ENCODE measurements at regions not wholly inside any gene's neighbourhood (a gene's known extent, or its start where the extent isn't known, plus 50 kb on each side); places are given as distances from the start of the nearest gene placed in this dataset.
"Not testable (repeated sequence)": the region's sequence is repeated elsewhere in the genome, so short reads cannot be mapped to it uniquely, and the experiment has no call there.

DNA sequence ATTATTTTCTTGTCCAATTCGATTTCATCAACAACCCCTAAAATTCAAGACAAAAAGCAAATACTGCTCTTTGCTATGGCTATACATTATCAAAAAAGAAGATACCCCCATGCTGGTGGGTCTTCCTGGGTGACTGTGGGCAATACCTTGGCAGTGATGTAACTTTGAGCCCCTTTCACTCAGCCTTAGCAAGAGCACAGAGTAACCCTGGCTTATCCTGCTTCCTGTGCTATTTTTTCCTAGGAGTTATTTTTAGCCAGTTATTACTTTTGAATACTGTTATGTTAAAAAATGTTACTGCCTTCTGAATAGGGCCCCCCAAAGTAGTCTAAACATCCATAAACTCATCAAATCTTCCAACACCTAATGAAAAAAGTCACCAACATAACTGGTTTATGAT, 145.6 kb upstream of the TSLP start:
- DNase-seq, result no peak

DNA sequence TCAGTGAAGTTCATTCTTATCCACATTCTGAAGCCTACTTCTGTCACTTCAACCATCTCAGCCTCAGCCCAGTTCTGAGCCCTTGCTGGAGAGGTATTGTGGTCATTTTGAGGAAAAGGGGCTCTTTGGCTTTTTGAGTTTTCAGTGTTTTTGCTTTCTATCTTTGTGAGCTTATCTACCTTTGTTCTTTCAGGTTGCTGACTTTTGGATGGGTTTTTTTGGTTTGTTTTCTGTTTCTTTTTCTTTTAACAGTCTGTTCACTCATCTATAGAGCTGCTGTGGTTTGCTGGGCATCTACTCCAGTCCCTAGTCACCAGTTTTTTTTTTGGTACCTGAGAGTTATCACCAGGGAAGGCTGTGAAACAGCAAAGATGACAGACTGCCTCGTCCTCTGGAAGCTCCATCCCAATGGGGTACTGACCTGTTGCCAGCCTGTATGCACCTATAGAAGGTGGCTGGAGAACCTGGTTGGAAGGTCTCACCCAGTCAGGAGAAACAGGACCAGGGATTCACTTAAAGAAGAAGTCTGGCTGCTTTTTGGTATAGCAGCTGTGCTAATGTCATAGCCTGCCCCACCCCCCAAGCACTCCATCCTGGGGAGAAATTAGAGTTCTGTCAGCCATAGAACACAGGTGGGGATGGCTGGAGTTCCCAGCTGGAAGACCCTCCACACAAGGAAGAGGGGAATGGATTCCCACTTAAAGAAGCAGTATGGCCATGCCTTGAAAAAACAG, 138.6 kb upstream of the TSLP start:
- no peak for DNase-seq

DNA sequence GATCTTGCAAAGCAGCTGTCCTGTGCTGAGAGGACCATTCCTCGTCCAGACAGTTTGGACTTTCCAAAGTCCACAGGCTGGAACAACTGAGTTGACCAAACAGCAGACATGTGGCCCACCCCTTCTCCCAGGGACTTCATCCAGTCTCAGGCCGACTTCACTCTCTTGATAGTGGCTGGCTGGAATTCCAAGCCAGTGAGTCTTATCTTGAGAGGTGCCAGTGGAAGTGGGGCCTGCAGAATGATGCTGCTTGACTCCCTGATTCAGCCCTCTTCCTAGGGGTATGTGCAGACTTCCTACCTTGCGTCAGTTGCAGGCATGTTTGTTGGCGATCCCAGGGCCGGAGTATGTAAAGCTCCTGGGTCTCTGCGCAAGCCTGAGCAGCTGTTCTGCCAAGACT, 131.4 kb upstream of the TSLP start:
- DNase-seq, result no peak

DNA sequence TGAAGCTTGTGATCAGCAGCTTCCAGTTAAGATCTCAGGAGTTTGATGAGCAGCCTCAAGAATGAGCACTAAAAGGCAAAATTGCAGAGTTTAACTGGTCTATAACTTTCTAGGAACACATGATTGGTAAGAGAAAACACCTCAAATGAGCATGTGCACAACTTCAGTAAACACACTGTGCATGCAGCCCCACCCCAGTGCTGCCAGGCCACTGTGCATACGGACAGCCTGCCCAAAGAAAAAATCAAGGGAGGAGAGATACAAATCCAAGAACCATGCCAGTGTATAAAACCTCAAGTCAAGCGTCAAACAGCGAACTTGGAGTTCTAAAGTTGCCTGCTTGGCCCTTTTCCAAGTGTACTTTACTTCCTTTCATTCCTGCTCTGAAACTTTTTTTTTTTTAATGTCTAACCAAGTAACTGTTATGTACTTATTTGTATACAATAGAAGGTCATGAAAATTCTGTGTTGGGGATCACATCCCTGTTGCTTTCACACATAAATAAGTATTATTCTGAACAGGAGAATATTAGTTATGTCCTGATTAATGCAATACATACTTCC, 125.6 kb upstream of the TSLP start:
- DNase-seq, result no peak

DNA sequence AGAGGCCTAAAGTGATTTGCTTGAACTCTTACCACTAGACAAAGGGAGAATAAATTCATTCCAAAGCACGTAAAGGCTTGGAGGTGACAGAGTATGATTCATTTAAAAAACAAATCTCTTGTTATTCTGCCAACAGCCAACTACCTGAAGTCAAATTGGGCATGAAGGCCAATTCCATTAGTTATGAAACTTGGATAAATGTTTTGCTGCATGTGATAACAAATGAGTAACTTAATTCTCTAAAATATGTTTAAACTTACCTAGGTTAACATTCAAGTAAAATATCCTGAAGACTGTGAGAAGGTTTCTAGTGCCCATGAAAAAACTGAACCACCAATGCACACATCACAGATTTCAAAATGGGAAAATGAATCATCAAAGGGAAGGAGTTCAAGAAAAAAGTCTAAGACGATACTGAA, 120.1 kb upstream of the TSLP start:
- DNase-seq, result no peak

DNA sequence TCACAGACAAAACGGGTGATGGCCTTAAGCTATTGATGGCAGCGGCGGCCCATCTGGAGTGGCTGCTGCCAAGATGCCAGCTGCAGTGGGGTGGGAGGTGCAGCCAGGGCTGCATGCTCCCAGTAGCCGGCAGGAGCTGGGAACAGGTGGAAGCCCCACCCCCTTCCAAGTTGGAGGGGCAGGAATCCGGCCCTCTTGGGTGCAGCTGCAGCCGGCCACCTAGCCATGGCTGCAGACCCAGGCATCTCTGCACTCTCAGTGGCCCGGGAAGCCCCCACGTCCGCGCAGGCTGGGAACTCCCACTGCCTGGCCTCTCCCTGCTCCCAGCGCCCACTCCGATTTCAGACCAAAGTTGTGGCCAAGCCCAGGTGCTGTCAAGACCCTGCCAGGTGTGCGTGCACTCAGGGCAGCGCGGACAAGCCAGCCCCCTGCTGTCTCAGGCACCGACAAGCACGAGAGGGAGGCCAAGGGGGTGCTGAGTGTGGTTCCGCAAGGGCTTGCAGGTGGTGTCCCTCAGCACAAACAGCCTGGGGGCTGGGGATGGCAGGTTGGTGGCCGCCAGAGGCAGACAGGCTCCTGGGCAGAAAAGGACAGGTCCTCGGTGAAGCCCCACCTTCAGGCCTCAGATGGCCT, 115.1 kb upstream of the TSLP start:
- DNase-seq, result no peak

DNA sequence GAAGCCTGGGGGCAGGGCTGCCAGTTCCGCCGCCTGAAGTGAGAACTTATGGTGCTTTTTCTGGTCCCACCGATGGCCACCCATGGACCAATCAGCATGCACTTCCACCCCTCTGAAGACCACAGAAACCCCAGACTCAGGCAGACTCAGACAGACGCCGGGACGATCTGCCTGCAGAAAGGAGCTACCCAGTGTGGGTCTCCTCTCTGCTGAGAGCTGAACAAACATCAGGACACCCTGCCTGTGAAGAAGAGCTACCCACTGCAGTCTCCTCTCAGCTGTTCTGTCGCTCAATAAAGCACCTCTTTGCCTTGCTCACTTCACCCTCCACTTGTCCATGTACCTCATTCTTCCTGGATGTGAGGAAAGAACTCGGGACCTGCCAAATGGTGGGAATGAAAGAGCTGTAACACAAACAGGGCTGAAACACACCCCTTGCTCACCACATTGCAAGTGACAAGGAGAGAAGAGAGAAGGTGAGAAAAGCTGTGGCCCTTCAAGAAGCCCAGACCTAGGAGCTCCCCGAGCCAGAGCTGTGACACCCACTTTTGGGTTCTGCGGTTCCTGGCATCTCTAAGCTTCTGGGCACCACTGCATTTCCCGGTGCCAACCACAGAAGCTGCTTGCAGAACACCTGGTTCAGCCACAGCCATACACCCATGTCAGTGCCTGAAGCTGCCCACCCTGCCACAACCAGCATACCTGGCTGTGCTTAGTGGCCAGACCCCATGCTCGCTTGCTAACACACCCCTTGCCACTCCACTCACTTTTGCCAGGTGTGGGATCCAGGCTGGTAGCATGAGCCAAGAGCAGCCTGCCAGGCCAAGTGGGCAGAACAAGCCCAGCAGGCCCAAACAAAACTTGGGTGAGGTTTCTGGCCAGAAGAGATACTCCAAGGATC, 114.3 kb upstream of the TSLP start:
- no peak for DNase-seq

DNA sequence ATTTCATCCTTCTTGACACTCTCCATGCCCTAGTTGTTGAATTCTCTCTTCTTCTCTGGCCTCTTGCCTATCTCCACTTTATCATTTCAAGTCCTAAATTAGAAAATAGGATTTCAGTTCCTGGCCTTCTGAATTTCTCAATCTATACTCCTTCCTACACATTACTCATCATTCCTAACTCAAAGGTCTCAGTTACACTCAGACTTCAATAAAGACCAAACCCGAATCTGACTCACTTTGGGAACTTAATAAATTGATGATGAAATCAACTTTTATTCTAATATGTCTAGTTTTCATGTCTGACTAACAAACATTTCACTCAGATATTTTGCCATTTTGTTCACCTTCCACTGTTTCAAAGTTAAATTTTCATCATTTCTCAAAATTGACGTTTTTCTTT, 113.6 kb upstream of the TSLP start:
- no peak for DNase-seq

DNA sequence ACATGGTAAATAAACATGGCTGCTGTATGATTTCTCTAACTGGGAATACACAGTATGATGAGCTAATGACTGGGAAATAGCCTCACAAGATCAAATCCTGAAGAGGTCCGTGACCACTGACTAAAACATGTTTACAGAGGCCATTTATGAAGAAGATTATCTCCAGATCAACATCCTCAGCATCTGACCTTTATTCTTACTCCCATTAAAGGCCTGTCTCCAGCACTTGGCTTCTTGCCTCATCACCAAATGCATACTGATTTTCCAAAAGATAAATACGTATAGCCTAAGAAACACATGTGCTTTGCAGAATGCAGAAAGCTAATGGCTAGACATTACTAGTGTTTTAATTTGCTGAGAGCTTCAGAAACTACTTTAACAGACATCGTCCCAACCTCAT, 108.0 kb upstream of the TSLP start:
- no peak for DNase-seq

DNA sequence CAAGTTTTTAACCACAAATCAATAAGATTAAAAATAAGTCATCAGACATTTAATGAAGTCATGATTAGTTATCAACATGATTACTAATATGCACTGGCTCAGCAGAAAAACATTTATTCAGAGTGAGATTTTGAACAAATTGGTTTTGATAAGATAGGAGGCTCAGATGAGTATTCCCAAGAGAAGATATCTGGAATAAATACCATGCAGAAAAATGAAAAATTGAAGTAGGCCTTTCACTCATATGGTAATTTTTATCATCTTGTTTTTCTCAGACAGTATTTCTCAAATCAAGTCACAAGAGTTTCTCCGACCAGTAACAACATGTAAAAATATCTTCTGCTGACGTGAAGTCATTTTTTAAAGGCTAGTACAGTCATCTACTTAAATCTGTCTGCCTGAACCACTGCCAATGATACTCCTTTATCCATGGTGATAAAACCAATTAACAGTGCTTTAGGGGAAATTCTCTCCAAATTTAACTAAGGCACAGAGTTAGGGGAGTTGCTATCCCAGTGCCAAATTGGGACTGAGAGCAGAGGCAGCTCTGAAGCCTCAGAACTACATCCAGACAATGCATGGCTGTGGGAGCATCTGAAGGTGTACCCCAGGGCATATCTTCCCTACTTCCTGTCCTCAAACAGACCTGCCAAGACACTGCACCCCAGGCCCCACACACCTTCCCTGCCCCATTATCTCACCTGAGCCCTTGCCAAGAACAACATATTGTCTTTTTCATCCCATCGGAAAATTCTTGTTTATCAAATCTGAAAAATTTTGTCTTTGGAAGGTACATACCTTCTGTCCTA, 105.5 kb upstream of the TSLP start:
- no peak for DNase-seq

DNA sequence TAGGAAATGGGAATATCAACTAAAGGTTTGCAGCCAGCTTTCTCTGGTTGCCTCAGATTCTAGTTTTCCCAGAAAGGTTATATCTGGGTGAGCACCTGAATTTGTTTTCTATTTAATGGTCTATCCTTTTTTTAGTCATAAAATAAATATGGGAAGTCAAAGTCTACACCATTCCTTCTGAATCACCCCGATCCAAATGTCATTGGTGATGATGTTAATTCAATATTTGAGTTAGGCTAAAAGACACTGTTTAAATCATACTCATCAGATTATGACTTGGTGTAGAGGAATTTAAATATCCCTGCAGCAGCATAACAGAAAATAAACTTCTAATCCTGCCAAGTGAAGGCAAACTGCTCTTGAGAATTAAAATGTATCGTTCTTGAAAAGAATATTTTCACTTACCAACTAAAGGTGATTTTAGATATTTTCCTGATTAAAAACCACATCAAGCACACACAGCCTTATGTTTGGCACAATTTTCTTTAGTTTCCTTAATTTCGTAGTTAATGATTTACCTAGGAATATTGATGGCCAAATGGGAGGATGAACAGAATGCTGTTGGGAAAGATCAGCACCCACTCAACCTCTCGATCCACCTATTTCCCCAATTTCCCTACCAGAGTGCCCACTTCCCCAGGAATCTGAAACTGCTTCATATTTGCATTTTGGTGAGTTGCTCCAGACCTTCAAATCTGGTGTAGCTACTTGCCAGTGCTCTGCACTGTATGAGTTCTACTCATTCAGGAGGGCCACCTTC, 103.1 kb upstream of the TSLP start:
- no peak for DNase-seq

DNA sequence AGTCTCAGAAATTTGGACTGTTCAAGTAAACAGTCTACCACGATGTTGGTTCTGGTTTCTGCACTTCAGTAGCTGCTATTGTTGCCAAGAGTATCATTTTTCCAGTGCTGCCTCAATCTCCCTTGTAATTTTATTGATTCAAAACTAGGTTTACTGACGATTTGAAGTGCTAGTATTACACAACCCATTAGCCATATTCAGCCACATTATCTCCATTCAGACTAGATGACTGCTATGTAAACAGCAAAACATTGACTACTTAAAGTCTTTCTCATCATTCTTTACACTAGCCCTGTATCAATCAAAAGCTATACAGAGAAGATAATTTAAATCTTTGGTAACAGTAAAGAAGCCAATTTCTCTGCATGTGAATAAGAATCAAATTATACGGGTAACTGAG, 102.0 kb upstream of the TSLP start:
- no peak for DNase-seq

DNA sequence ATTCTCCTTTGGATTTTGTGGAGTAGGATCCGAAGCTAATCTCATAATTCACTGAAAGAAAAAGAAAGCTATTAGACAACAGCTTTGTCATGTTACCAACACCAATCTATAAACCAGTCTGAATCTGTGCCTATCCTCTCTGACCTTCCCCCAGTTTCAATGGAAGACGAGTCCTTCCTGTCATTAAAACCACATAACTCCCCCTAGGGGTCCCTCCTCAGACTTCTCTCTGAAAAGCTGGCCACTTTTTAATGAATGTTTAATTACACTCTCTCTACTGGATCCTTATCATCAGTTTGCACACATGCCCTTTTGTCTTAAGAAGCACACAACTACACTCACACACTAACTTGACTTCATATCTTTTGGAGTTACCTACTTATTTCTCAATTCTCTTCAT, 98.0 kb upstream of the TSLP start:
- DNase-seq, result no peak

DNA sequence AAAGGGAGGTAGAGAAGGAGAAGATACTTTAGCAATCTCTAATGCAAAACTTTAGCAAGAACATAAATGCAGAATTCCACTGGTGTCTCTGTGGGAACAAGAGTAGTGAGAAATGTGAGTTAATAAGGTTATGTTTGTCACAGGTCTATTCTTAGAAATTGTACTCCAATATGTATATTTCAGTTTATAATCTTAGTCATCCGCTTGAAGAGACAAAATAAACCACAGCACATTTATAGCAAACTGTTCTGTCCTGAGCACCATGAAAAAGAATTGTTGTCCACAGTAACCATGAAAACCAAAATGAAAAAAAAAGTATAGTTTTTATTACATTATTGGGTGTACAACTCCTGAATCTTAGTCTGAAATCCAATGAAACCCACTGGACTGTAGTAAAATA, 93.6 kb upstream of the TSLP start:
- DNase-seq, result no peak

DNA sequence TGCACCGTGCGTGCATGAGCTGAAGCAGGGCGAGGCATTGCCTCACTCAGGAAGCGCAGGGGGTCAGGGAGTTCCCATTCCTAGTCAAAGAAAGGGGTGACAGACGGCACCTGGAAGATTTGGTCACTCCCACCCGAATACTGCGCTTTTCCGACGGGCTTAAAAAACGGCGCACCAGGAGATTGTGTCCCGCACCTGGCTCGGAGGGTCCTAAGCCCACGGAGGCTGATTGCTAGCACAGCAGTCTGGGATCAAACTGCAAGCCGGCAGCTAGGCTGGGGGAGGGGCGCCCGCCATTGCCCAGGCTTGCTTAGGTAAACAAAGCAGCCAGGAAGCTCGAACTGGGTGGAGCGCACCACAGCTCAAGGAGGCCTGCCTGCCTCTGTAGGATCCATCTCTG, 85.6 kb upstream of the TSLP start:
- not testable (repeated sequence) for DNase-seq

DNA sequence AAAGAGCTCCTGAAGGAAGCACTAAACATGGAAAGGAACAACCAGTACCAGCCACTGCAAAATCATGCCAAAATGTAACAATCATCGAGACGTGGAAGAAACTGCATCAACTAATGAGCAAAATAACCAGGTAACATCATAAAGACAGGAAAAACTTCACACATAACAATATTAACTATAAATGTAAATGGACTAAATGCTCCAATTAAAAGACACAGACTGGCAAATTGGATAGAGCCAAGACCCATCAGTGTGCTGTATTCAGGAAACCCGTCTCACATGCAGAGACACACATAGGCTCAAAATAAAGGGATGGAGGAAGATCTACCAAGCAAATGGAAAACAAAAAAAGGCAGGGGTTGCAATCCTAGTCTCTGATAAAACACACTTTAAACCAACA, 83.9 kb upstream of the TSLP start:
- DNase-seq, result not testable (repeated sequence)

DNA sequence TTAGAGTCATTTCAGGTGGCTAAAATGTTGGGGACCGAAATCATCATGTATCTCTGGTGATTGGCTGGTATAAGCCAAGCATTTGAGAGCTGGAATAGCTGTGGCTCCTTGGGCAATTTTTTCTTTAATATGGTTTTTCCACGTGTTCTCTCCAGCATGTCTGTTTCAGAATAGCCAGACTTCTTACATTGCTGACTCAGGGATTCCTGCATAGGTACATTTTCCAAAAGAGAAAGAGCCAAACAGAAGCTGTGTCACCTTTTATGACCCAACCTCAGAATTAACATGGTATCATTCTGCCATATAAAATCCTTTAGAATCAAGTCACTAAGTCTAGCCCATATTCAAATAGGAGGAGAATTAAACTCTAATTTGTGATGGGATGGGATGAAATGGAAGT, 74.8 kb upstream of the TSLP start:
- DNase-seq, result no peak

DNA sequence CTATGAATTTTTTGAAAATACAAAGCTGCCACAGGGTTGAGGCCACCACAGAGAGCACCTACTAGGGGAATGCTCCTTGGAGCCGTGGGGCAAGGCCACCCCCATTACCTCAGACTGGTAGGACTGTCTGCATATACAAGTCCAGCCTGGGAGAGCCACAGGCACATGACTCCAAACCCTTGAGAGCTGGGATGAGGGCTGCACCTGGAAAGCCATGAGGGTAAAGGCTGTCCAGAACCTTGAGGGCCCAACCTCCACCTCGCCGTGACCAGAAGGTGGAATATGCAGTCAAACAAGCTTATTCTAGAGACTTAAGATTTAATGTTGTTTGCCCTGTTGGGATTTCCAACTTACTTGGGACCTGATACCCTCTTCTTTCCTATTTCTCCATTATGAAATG, 69.5 kb upstream of the TSLP start:
- DNase-seq, result no peak

DNA sequence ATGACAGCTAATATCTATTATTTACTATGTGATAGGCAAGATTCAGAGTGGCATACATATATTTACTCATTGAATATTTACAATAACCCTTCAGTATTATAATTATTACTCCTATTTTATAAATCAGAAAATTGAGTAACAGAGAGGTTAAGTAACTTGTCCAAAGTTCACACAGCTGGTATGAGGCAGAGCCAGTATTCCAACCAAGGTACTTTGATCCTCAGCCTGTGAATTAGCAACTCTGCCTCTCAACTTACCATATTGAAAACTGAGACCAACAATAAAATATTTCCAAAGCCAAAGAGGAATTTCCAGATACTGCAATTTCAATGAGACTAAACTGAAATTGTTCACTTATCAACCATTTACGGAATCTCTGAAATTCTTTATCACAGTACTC, 67.9 kb upstream of the TSLP start:
- no peak for DNase-seq

DNA sequence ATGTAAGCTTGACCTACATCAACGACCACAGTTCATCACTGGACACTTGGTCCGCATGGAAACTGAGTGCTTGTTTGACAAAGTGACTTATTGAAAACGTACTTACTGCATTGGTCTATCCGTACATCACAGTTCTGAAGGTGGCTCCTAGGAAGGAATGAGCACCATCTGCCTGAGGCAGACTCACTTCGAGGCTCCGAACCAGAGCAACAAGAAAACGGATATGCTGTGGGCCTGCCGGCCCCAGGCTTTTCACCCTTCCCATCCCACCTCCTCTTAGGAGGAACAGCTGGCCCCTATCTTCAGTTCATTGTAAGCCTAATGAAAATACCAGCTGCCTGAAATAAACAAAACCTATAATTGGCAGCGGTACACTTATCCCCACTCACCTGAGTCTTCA, 67.2 kb upstream of the TSLP start:
- DNase-seq, result no peak

DNA sequence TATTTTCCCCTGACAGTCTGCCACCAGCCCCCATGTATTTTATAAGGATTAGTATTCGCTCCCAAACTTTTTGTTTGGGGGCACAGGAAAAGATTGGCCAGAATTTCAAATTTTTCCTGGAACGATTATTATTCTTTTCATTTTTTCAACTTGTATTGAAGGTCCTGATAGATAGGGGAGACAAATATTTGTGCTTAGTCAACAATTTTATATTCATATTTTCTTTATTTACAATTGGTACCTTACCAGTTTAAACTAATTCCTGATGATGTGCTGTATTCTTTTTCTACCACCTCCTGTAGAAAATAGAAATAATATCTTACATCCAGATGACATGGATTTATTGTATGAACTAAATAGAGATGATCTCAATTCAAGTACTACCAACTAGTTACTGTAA, 60.7 kb upstream of the TSLP start:
- DNase-seq, result no peak

DNA sequence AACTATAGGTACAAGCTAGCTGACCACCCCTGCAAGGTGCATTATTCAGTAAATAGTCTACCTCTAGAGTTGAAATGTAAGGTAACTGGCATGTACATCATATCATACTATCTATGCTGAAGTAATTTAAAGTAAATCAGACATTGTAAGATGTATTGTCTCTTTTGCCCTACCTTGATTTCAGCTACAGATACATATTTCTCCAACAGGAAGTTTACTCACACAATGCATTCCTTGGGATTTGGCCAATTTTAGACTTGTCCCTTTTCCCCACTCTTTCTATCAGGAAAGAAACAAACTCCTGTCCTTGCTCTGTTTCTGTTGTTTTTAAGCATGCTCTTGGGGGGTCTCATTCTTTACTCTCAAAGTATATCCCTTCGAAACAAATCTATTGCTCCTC, 58.5 kb upstream of the TSLP start:
- no peak for DNase-seq

Data from T-helper 1 cell (primary cell).